Panc1 (cell line): ENCODE measurements at regions not wholly inside any gene's neighbourhood (a gene's known extent, or its start where the extent isn't known, plus 50 kb on each side); places are given as distances from the start of the nearest gene placed in this dataset.

Experiments
- ATAC-seq: fragments of 200-7000 bp; cut with Tn5 transposase; 2 replicates; pipeline ENCODE4 v1.9.1; 2020; ENCODE audit warnings: mild to moderate bottlenecking, moderate library complexity
- BruUV-seq: library from RNA; stranded (reverse); fragments of 400-500 nt; replicated peaks from 2 replicates; lab custom pipeline; 2021; lab: Mats Ljungman, UMichigan
- CTCF ChIA-PET: fragments of 300-600 bp; sonication (Branson Sonifier 250); formaldehyde crosslinking; loops from one replicate; lab custom pipeline; 2022; ENCODE audit warnings: antibody characterized with exemption; lab: Charles Lee
- POLR2A ChIA-PET: fragments of 300-600 bp; sonication (Branson Sonifier 250); formaldehyde crosslinking; loops from one replicate; lab custom pipeline; 2022; ENCODE audit warnings: antibody characterized with exemption; lab: Charles Lee
- DNase-seq: peaks from one replicate; pipeline ENCODE4 v3.0.0-alpha.2; 2010; ENCODE audit warnings: low read depth, low spot score
- H3K27ac ChIP-seq: 2 replicates; pipeline ENCODE4 v1.5.1; 2011; ENCODE audit warnings: mild to moderate bottlenecking, low read length, inconsistent platforms
- H3K27me3 ChIP-seq: fragments of 200-500 bp; sonication (Bioruptor generic); 2 replicates; pipeline ENCODE4 v1.6.0; 2014; ENCODE audit warnings: low read length, inconsistent platforms; ENCODE audit not compliant: control insufficient read depth, insufficient read depth
- H3K36me3 ChIP-seq: fragments of 200-500 bp; sonication (Bioruptor generic); 2 replicates; pipeline ENCODE4 v1.5.1; 2014; ENCODE audit warnings: inconsistent platforms, mild to moderate bottlenecking, low read length, moderate library complexity; ENCODE audit not compliant: control insufficient read depth, insufficient read depth
- H3K4me1 ChIP-seq: 2 replicates; pipeline ENCODE4 v1.5.1; 2011; ENCODE audit warnings: inconsistent platforms, mild to moderate bottlenecking, low read length, moderate library complexity; ENCODE audit not compliant: control insufficient read depth, insufficient read depth
- H3K4me3 ChIP-seq, 2 experiments: 2 replicates each; pipeline ENCODE4 v1.5.1; 2011 to 2012; ENCODE audit warnings: low read depth in 2 of 2, low read length in 2 of 2, mild to moderate bottlenecking in 2 of 2, inconsistent platforms in 1 of 2, moderate library complexity in 1 of 2
- H3K9me3 ChIP-seq: fragments of 200-500 bp; sonication (Bioruptor generic); 2 replicates; pipeline ENCODE4 v1.5.1; 2014; ENCODE audit warnings: low read depth, mild to moderate bottlenecking, inconsistent platforms, low read length, moderate library complexity; ENCODE audit not compliant: control insufficient read depth, insufficient read depth
- CTCF ChIP-seq: fragments of 450-650 bp; IDR thresholded peaks from 2 replicates; pipeline ENCODE4 v1.5.1; 2017; ENCODE audit warnings: mild to moderate bottlenecking
- POLR2AphosphoS5 ChIP-seq: IDR thresholded peaks from 2 replicates; pipeline ENCODE4 v1.6.1; 2012; ENCODE audit warnings: mild to moderate bottlenecking, low read depth, low read length, moderate library complexity
- REST ChIP-seq, 2 experiments: IDR thresholded peaks; 2 replicates each; pipeline ENCODE4 v1.6.1; 2011 to 2012; ENCODE audit warnings: low read depth in 2 of 2, control low read depth in 1 of 2, low read length in 1 of 2, mild to moderate bottlenecking in 1 of 2, moderate library complexity in 1 of 2; ENCODE audit not compliant: insufficient read depth in 1 of 2
- SIN3A ChIP-seq: IDR thresholded peaks from 2 replicates; pipeline ENCODE4 v1.6.1; 2012; ENCODE audit warnings: low read depth, mild to moderate bottlenecking, low read length, moderate library complexity, borderline replicate concordance; ENCODE audit not compliant: insufficient read depth
- TCF7L2 ChIP-seq: IDR thresholded peaks from 2 replicates; pipeline ENCODE4 v1.6.1; 2011; ENCODE audit warnings: mild to moderate bottlenecking, low read depth, low read length, inconsistent platforms
- in situ Hi-C: cut with HindIII; loops from 2 replicates; pipeline ENCODE4 v1.10.0; 2016; ENCODE audit warnings: low sequenced_read_pairs, low pct_unique_long_range_greater_than_20kb
- intact Hi-C: fragments of 100-400 bp; cut with micrococcal nuclease; formaldehyde crosslinking; loops from one replicate; pipeline ENCODE4 v1.10.0; 2022; ENCODE audit not compliant: unreplicated experiment

- H3K4me1 ChIP-seq: peaks cover 13% of the 10 kb centered on the region
- no TSS peak for BruUV-seq
- ChIA-PET POLR2A (no interaction called here), CTCF (no interaction called here)
- TF ChIP-seq POLR2AphosphoS5: no peak
- no peak for TF ChIP-seq REST (IDR thresholded peaks at IDR 0.05; ENCODE audit: insufficient read depth in 1 of 2, low read depth in 2 of 2, low read length in 1 of 2)
- no peak for TF ChIP-seq CTCF
- no peak for TF ChIP-seq TCF7L2
- no peak for DNase-seq
- no peak overlapping the region for H3K4me3 ChIP-seq
- in situ Hi-C loops (no loop called here), intact Hi-C loops (no loop called here)
- H3K9me3 ChIP-seq: no peaks in the 10 kb centered on the region
- no peaks in the 10 kb centered on the region for H3K27me3 ChIP-seq
- no peak overlapping the region for H3K27ac ChIP-seq
- ATAC-seq: no peak
- H3K36me3 ChIP-seq: no peaks in the 10 kb centered on the region
These were observed 266.9 kb downstream of the RPS24 start for GRCh38 chr10:78300526-78300925.

GRCh38 chr10:78301481-78301880 is 267.8 kb downstream of the RPS24 start:
- intact Hi-C loops: no loop called here
- Histone ChIP-seq H3K9me3 (no peaks in the 10 kb centered on the region), H3K36me3 (no peaks in the 10 kb centered on the region), H3K4me3 (no peak overlapping the region), H3K27me3 (peaks cover 7% of the 10 kb centered on the region; the same call in 1 of the 2 replicates), H3K27ac (no peak overlapping the region), H3K4me1 (peaks cover 13% of the 10 kb centered on the region)
- no TSS peak for BruUV-seq
- in situ Hi-C loops: no loop called here
- ChIA-PET POLR2A (no interaction called here), CTCF (no interaction called here)
- TF ChIP-seq SIN3A: no peak
- no peak for TF ChIP-seq POLR2AphosphoS5
- no peak for TF ChIP-seq REST (IDR thresholded peaks at IDR 0.05; ENCODE audit: insufficient read depth in 1 of 2, low read depth in 2 of 2, low read length in 1 of 2)
- no peak for TF ChIP-seq CTCF
- TF ChIP-seq TCF7L2: no peak
- no peak for ATAC-seq
- no peak for DNase-seq
